Body of pancreas (tissue), 4 donors: ENCODE measurements at regions not wholly inside any gene's neighbourhood (a gene's known extent, or its start where the extent isn't known, plus 50 kb on each side); places are given as distances from the start of the nearest gene placed in this dataset.
"Not testable (repeated sequence)": the region's sequence is repeated elsewhere in the genome, so short reads cannot be mapped to it uniquely, and the experiment has no call there.

ENCODE experiments used
- ATAC-seq: fragments of 150-250 bp; one replicate; pipeline ENCODE4 v1.9.1; 2016
- DNase-seq, 4 donors: peaks; one replicate each; pipeline ENCODE4 v3.0.0-alpha.2; 2019
- H3K27ac ChIP-seq, 4 donors: fragments of 200-600 bp; sonication (generic); 1 replicate in 3 of 4; 2 replicates in 1 of 4; pipeline versions ENCODE4 v1.5.1 to v1.6.1; 2016 to 2019; ENCODE audit warnings: mild to moderate bottlenecking in 1 of 4, mixed read lengths in 1 of 4, moderate library complexity in 1 of 4
- H3K27me3 ChIP-seq, 2 donors: fragments of 200-600 bp; sonication (generic); one replicate each; pipeline ENCODE4 v1.6.0; 2016; ENCODE audit warnings: mild to moderate bottlenecking in 1 of 2
- H3K36me3 ChIP-seq, 2 donors: fragments of 200-600 bp; sonication (generic); replicated peaks in 1 of 2; 2 replicates each; pipeline ENCODE4 v1.5.1; 2016; ENCODE audit warnings: low read depth in 2 of 2; ENCODE audit not compliant: insufficient read depth in 1 of 2
- H3K4me1 ChIP-seq: fragments of 200-600 bp; sonication (generic); one replicate; pipeline ENCODE4 v1.6.0; 2016
- H3K4me3 ChIP-seq, 2 donors: fragments of 200-600 bp; sonication (generic); 1 replicate in 1 of 2; 2 replicates in 1 of 2; pipeline ENCODE4 v1.5.1; 2016 to 2019
- H3K9me3 ChIP-seq, 3 donors: fragments of 200-600 bp; sonication (generic); 1 replicate in 2 of 3; 2 replicates in 1 of 3; pipeline ENCODE4 v1.5.1; 2016
- CTCF ChIP-seq, 7 experiments: fragments of 450-650 bp in 4 of 7; fragments of 200-600 bp in 3 of 7; sonication (generic) in 3 of 7; IDR thresholded peaks; one replicate each; pipeline ENCODE4 v1.5.1; 2016 to 2019; ENCODE audit warnings: antibody characterized with exemption in 7 of 7
- POLR2A ChIP-seq, 3 donors: fragments of 450-650 bp; IDR thresholded peaks; one replicate each; pipeline ENCODE4 v1.6.1; 2016; ENCODE audit warnings: antibody characterized with exemption in 3 of 3, mild to moderate bottlenecking in 2 of 3
- WGBS, 2 donors: methylation state at CpG; one replicate each; pipeline ENCODE4 v1.1.5; 2017; 5-methylcytosine and 5-hydroxymethylcytosine counted together
- intact Hi-C: fragments of 100-400 bp; cut with DNase I; formaldehyde crosslinking; loops from one replicate; pipeline ENCODE4 v1.15.1; 2023

GRCh38 chr18:78797499-78797898 is 182.1 kb upstream of the SALL3 start:
- WGBS, 2 donors = 83 to 84% methylated on average over 11 of the region's 11 CpGs
- no peak overlapping the region for H3K4me3 ChIP-seq
- no peaks in the 10 kb centered on the region for H3K36me3 ChIP-seq
- no peaks in the 10 kb centered on the region for H3K27me3 ChIP-seq
- H3K27ac ChIP-seq = no peak overlapping the region
- no peak for DNase-seq
- TF ChIP-seq CTCF (IDR thresholded peaks at IDR 0.05) (no peak), POLR2A (IDR thresholded peaks at IDR 0.05) (no peak)
- intact Hi-C loops = no loop called here
- ATAC-seq = no peak
- no peaks in the 10 kb centered on the region for H3K9me3 ChIP-seq
- no peaks in the 10 kb centered on the region for H3K4me1 ChIP-seq

GRCh38 chr18:78798402-78799175 is 181.0 kb upstream of the SALL3 start:
- Histone ChIP-seq H3K27ac (no peak overlapping the region), H3K9me3 (no peaks in the 10 kb centered on the region), H3K27me3 (no peaks in the 10 kb centered on the region), H3K4me1 (no peaks in the 10 kb centered on the region), H3K4me3 (no peak overlapping the region), H3K36me3 (no peaks in the 10 kb centered on the region)
- WGBS, 2 donors = 72 to 83% methylated on average over 27 to 29 of the region's 29 CpGs
- intact Hi-C loops = no loop called here
- no peak for DNase-seq
- TF ChIP-seq POLR2A (IDR thresholded peaks at IDR 0.05) (no peak), CTCF (IDR thresholded peaks at IDR 0.05) (no peak)
- no peak for ATAC-seq

GRCh38 chr18:78799382-78800089 is 180.1 kb upstream of the SALL3 start:
- TF ChIP-seq POLR2A (IDR thresholded peaks at IDR 0.05) = no peak
- TF ChIP-seq CTCF (IDR thresholded peaks at IDR 0.05) = no peak
- no peak overlapping the region for H3K27ac ChIP-seq
- no peaks in the 10 kb centered on the region for H3K4me1 ChIP-seq
- no peaks in the 10 kb centered on the region for H3K27me3 ChIP-seq
- intact Hi-C loops = no loop called here
- H3K4me3 ChIP-seq = no peak overlapping the region
- WGBS, 2 donors = 68% methylated on average over 22 to 28 of the region's 29 CpGs
- no peaks in the 10 kb centered on the region for H3K9me3 ChIP-seq
- ATAC-seq (no peak), DNase-seq (no peak)
- no peaks in the 10 kb centered on the region for H3K36me3 ChIP-seq

- H3K4me3 ChIP-seq, H3K27ac ChIP-seq, H3K27me3 ChIP-seq, H3K36me3 ChIP-seq, ATAC-seq, DNase-seq, H3K4me1 ChIP-seq, H3K9me3 ChIP-seq, intact Hi-C loops: not testable (repeated sequence)
- 58 to 64% methylated on average over 14 of the region's 14 CpGs for WGBS, 2 donors
Measured at GRCh38 chr18:78800102-78800851, 179.3 kb upstream of the SALL3 start.

- Histone ChIP-seq H3K27me3 (no peaks in the 10 kb centered on the region), H3K4me1 (no peaks in the 10 kb centered on the region), H3K27ac (no peak overlapping the region), H3K4me3 (no peak overlapping the region), H3K36me3 (no peaks in the 10 kb centered on the region), H3K9me3 (no peaks in the 10 kb centered on the region)
- intact Hi-C loops = no loop called here
- WGBS, 2 donors = 58 to 92% methylated on average over 2 to 7 of the region's 7 CpGs
- TF ChIP-seq CTCF (IDR thresholded peaks at IDR 0.05) (no peak), POLR2A (IDR thresholded peaks at IDR 0.05) (no peak)
- no peak for ATAC-seq
- DNase-seq = no peak
Measured at GRCh38 chr18:78801011-78801410, 178.6 kb upstream of the SALL3 start.
